ENCODE measurements at regions not wholly inside any gene's neighbourhood (a gene's known extent, or its start where the extent isn't known, plus 50 kb on each side); places are given as distances from the start of the nearest gene placed in this dataset.
"Not testable (repeated sequence)": the region's sequence is repeated elsewhere in the genome, so short reads cannot be mapped to it uniquely, and the experiment has no call there.

- Mint-ChIP-seq H3K4me3 (no peak overlapping the region), H3K36me3 (ENCODE audit: low read depth) (no peaks in the 10 kb centered on the region), H3K9me3 (no peaks in the 10 kb centered on the region), H3K27ac (no peak overlapping the region), H3K4me1 (no peaks in the 10 kb centered on the region), H3K27me3 (no peaks in the 10 kb centered on the region)
- intact Hi-C loops (cut with micrococcal nuclease): no loop called here
- DNase-seq: no peak
Observed at GRCh38 chr12:124088217-124088907, 115.3 kb downstream of the ZNF664 start.

- H3K36me3 Mint-ChIP-seq (ENCODE audit: low read depth); H3K4me3 Mint-ChIP-seq; DNase-seq; H3K4me1 Mint-ChIP-seq; H3K9me3 Mint-ChIP-seq; H3K27me3 Mint-ChIP-seq; intact Hi-C loops (cut with micrococcal nuclease); H3K27ac Mint-ChIP-seq: not testable (repeated sequence)
Observed at GRCh38 chr12:124089181-124089914, 116.3 kb downstream of the ZNF664 start.

- H3K9me3 Mint-ChIP-seq: no peaks in the 10 kb centered on the region
- no peaks in the 10 kb centered on the region for H3K27me3 Mint-ChIP-seq
- H3K4me1 Mint-ChIP-seq: no peaks in the 10 kb centered on the region
- no peaks in the 10 kb centered on the region for H3K36me3 Mint-ChIP-seq (ENCODE audit: low read depth)
- no peak overlapping the region for H3K27ac Mint-ChIP-seq
- no peak overlapping the region for H3K4me3 Mint-ChIP-seq
- DNase-seq: no peak
- intact Hi-C loops (cut with micrococcal nuclease): no loop called here
Observed at GRCh38 chr12:124091835-124092234, 118.8 kb downstream of the ZNF664 start.

- DNase-seq; H3K4me3 Mint-ChIP-seq; H3K9me3 Mint-ChIP-seq; H3K4me1 Mint-ChIP-seq; H3K27ac Mint-ChIP-seq; H3K27me3 Mint-ChIP-seq; H3K36me3 Mint-ChIP-seq (ENCODE audit: low read depth); intact Hi-C loops (cut with micrococcal nuclease): not testable (repeated sequence)
Observed at GRCh38 chr12:124092532-124092931, 119.5 kb downstream of the ZNF664 start.

GRCh38 chr12:124093297-124093696, 120.3 kb downstream of the ZNF664 start:
- Mint-ChIP-seq H3K9me3 (no peaks in the 10 kb centered on the region), H3K4me3 (no peak overlapping the region), H3K27ac (no peak overlapping the region), H3K4me1 (no peaks in the 10 kb centered on the region), H3K27me3 (no peaks in the 10 kb centered on the region), H3K36me3 (ENCODE audit: low read depth) (no peaks in the 10 kb centered on the region)
- DNase-seq: no peak
- intact Hi-C loops (cut with micrococcal nuclease): no loop called here

GRCh38 chr12:124094188-124094587, 121.2 kb downstream of the ZNF664 start:
- H3K27me3 Mint-ChIP-seq: no peaks in the 10 kb centered on the region
- H3K4me1 Mint-ChIP-seq: no peaks in the 10 kb centered on the region
- intact Hi-C loops (cut with micrococcal nuclease): no loop called here
- no peak for DNase-seq
- no peak overlapping the region for H3K27ac Mint-ChIP-seq
- no peaks in the 10 kb centered on the region for H3K9me3 Mint-ChIP-seq
- H3K4me3 Mint-ChIP-seq: no peak overlapping the region
- H3K36me3 Mint-ChIP-seq (ENCODE audit: low read depth): no peaks in the 10 kb centered on the region

- Mint-ChIP-seq H3K4me3 (no peak overlapping the region), H3K36me3 (ENCODE audit: low read depth) (no peaks in the 10 kb centered on the region), H3K27ac (no peak overlapping the region), H3K4me1 (no peaks in the 10 kb centered on the region), H3K27me3 (no peaks in the 10 kb centered on the region), H3K9me3 (no peaks in the 10 kb centered on the region)
- intact Hi-C loops (cut with micrococcal nuclease): no loop called here
- DNase-seq: no peak
Observed at GRCh38 chr12:124094733-124095132, 121.7 kb downstream of the ZNF664 start.

- Mint-ChIP-seq H3K27ac (no peak overlapping the region), H3K4me1 (no peaks in the 10 kb centered on the region), H3K36me3 (ENCODE audit: low read depth) (no peaks in the 10 kb centered on the region), H3K9me3 (no peaks in the 10 kb centered on the region), H3K27me3 (no peaks in the 10 kb centered on the region), H3K4me3 (no peak overlapping the region)
- DNase-seq: no peak
- intact Hi-C loops (cut with micrococcal nuclease): no loop called here
Observed at GRCh38 chr12:124096109-124096508, 123.1 kb downstream of the ZNF664 start.

GRCh38 chr12:124096869-124097434, 123.9 kb downstream of the ZNF664 start:
- H3K36me3 Mint-ChIP-seq (ENCODE audit: low read depth): no peaks in the 10 kb centered on the region
- H3K9me3 Mint-ChIP-seq: no peaks in the 10 kb centered on the region
- H3K27me3 Mint-ChIP-seq: no peaks in the 10 kb centered on the region
- DNase-seq: no peak
- intact Hi-C loops (cut with micrococcal nuclease): no loop called here
- no peaks in the 10 kb centered on the region for H3K4me1 Mint-ChIP-seq
- H3K27ac Mint-ChIP-seq: no peak overlapping the region
- no peak overlapping the region for H3K4me3 Mint-ChIP-seq

GRCh38 chr12:124097701-124098100, 124.7 kb downstream of the ZNF664 start:
- no peaks in the 10 kb centered on the region for H3K9me3 Mint-ChIP-seq
- no peak overlapping the region for H3K27ac Mint-ChIP-seq
- no peaks in the 10 kb centered on the region for H3K4me1 Mint-ChIP-seq
- H3K4me3 Mint-ChIP-seq: no peak overlapping the region
- H3K36me3 Mint-ChIP-seq (ENCODE audit: low read depth): no peaks in the 10 kb centered on the region
- intact Hi-C loops (cut with micrococcal nuclease): no loop called here
- DNase-seq: no peak
- H3K27me3 Mint-ChIP-seq: no peaks in the 10 kb centered on the region

GRCh38 chr12:124098101-124098757, 125.2 kb downstream of the ZNF664 start:
- no peaks in the 10 kb centered on the region for H3K4me1 Mint-ChIP-seq
- H3K27ac Mint-ChIP-seq: no peak overlapping the region
- H3K9me3 Mint-ChIP-seq: no peaks in the 10 kb centered on the region
- H3K36me3 Mint-ChIP-seq (ENCODE audit: low read depth): no peaks in the 10 kb centered on the region
- no peak overlapping the region for H3K4me3 Mint-ChIP-seq
- H3K27me3 Mint-ChIP-seq: no peaks in the 10 kb centered on the region
- no peak for DNase-seq
- intact Hi-C loops (cut with micrococcal nuclease): no loop called here

GRCh38 chr12:124098887-124099286, 125.9 kb downstream of the ZNF664 start:
- H3K36me3 Mint-ChIP-seq (ENCODE audit: low read depth): no peaks in the 10 kb centered on the region
- intact Hi-C loops (cut with micrococcal nuclease): no loop called here
- H3K27ac Mint-ChIP-seq: no peak overlapping the region
- no peaks in the 10 kb centered on the region for H3K27me3 Mint-ChIP-seq
- H3K4me1 Mint-ChIP-seq: no peaks in the 10 kb centered on the region
- no peaks in the 10 kb centered on the region for H3K9me3 Mint-ChIP-seq
- H3K4me3 Mint-ChIP-seq: no peak overlapping the region
- DNase-seq: no peak

- Mint-ChIP-seq H3K27ac (no peak overlapping the region), H3K4me1 (no peaks in the 10 kb centered on the region), H3K4me3 (no peak overlapping the region), H3K27me3 (no peaks in the 10 kb centered on the region), H3K9me3 (no peaks in the 10 kb centered on the region), H3K36me3 (ENCODE audit: low read depth) (no peaks in the 10 kb centered on the region)
- intact Hi-C loops (cut with micrococcal nuclease): no loop called here
- DNase-seq: no peak
Observed at GRCh38 chr12:124099661-124100060, 126.6 kb downstream of the ZNF664 start.

- H3K27me3 Mint-ChIP-seq: no peaks in the 10 kb centered on the region
Observed at GRCh38 chr12:124100572-124101178, 127.7 kb downstream of the ZNF664 start.

More at GRCh38 chr12:124100572-124101178, 127.7 kb downstream of the ZNF664 start:
- Mint-ChIP-seq H3K27ac (no peak overlapping the region), H3K36me3 (ENCODE audit: low read depth) (no peaks in the 10 kb centered on the region), H3K4me3 (no peak overlapping the region), H3K4me1 (no peaks in the 10 kb centered on the region), H3K9me3 (no peaks in the 10 kb centered on the region)
- DNase-seq: no peak
- intact Hi-C loops (cut with micrococcal nuclease): no loop called here

Measured in activated CD4-positive, alpha-beta T cell treated with anti-CD3 and anti-CD28 coated beads, Interleukin-2, amount 10 ng/mL, durations not matched to agents 24 days and 14 days (primary cell).